Panc1 (cell line): ENCODE measurements at regions not wholly inside any gene's neighbourhood (a gene's known extent, or its start where the extent isn't known, plus 50 kb on each side); places are given as distances from the start of the nearest gene placed in this dataset.

Experiments
- ATAC-seq: fragments of 200-7000 bp; cut with Tn5 transposase; 2 replicates; pipeline ENCODE4 v1.9.1; 2020; ENCODE audit warnings: mild to moderate bottlenecking, moderate library complexity
- BruUV-seq: library from RNA; stranded (reverse); fragments of 400-500 nt; replicated peaks from 2 replicates; lab custom pipeline; 2021; lab: Mats Ljungman, UMichigan
- CTCF ChIA-PET: fragments of 300-600 bp; sonication (Branson Sonifier 250); formaldehyde crosslinking; loops from one replicate; lab custom pipeline; 2022; ENCODE audit warnings: antibody characterized with exemption; lab: Charles Lee
- POLR2A ChIA-PET: fragments of 300-600 bp; sonication (Branson Sonifier 250); formaldehyde crosslinking; loops from one replicate; lab custom pipeline; 2022; ENCODE audit warnings: antibody characterized with exemption; lab: Charles Lee
- DNase-seq: peaks from one replicate; pipeline ENCODE4 v3.0.0-alpha.2; 2010; ENCODE audit warnings: low read depth, low spot score
- H3K27ac ChIP-seq: 2 replicates; pipeline ENCODE4 v1.5.1; 2011; ENCODE audit warnings: mild to moderate bottlenecking, low read length, inconsistent platforms
- H3K27me3 ChIP-seq: fragments of 200-500 bp; sonication (Bioruptor generic); 2 replicates; pipeline ENCODE4 v1.6.0; 2014; ENCODE audit warnings: low read length, inconsistent platforms; ENCODE audit not compliant: control insufficient read depth, insufficient read depth
- H3K36me3 ChIP-seq: fragments of 200-500 bp; sonication (Bioruptor generic); 2 replicates; pipeline ENCODE4 v1.5.1; 2014; ENCODE audit warnings: inconsistent platforms, mild to moderate bottlenecking, low read length, moderate library complexity; ENCODE audit not compliant: control insufficient read depth, insufficient read depth
- H3K4me1 ChIP-seq: 2 replicates; pipeline ENCODE4 v1.5.1; 2011; ENCODE audit warnings: inconsistent platforms, mild to moderate bottlenecking, low read length, moderate library complexity; ENCODE audit not compliant: control insufficient read depth, insufficient read depth
- H3K4me3 ChIP-seq, 2 experiments: 2 replicates each; pipeline ENCODE4 v1.5.1; 2011 to 2012; ENCODE audit warnings: low read depth in 2 of 2, low read length in 2 of 2, mild to moderate bottlenecking in 2 of 2, inconsistent platforms in 1 of 2, moderate library complexity in 1 of 2
- H3K9me3 ChIP-seq: fragments of 200-500 bp; sonication (Bioruptor generic); 2 replicates; pipeline ENCODE4 v1.5.1; 2014; ENCODE audit warnings: low read depth, mild to moderate bottlenecking, inconsistent platforms, low read length, moderate library complexity; ENCODE audit not compliant: control insufficient read depth, insufficient read depth
- POLR2AphosphoS5 ChIP-seq: IDR thresholded peaks from 2 replicates; pipeline ENCODE4 v1.6.1; 2012; ENCODE audit warnings: mild to moderate bottlenecking, low read depth, low read length, moderate library complexity
- SIN3A ChIP-seq: IDR thresholded peaks from 2 replicates; pipeline ENCODE4 v1.6.1; 2012; ENCODE audit warnings: low read depth, mild to moderate bottlenecking, low read length, moderate library complexity, borderline replicate concordance; ENCODE audit not compliant: insufficient read depth
- TCF7L2 ChIP-seq: IDR thresholded peaks from 2 replicates; pipeline ENCODE4 v1.6.1; 2011; ENCODE audit warnings: mild to moderate bottlenecking, low read depth, low read length, inconsistent platforms
- in situ Hi-C: cut with HindIII; loops from 2 replicates; pipeline ENCODE4 v1.10.0; 2016; ENCODE audit warnings: low sequenced_read_pairs, low pct_unique_long_range_greater_than_20kb
- intact Hi-C: fragments of 100-400 bp; cut with micrococcal nuclease; formaldehyde crosslinking; loops from one replicate; pipeline ENCODE4 v1.10.0; 2022; ENCODE audit not compliant: unreplicated experiment
- TF ChIP-seq, protein P1 (sequence below), 2 experiments: IDR thresholded peaks; 2 replicates each; pipeline ENCODE4 v1.6.1; 2011 to 2012; ENCODE audit warnings: low read depth in 2 of 2, control low read depth in 1 of 2, low read length in 1 of 2, mild to moderate bottlenecking in 1 of 2, moderate library complexity in 1 of 2; ENCODE audit not compliant: insufficient read depth in 1 of 2
- TF ChIP-seq, protein P2 (sequence below): fragments of 450-650 bp; IDR thresholded peaks from 2 replicates; pipeline ENCODE4 v1.5.1; 2017; ENCODE audit warnings: mild to moderate bottlenecking

DNA sequence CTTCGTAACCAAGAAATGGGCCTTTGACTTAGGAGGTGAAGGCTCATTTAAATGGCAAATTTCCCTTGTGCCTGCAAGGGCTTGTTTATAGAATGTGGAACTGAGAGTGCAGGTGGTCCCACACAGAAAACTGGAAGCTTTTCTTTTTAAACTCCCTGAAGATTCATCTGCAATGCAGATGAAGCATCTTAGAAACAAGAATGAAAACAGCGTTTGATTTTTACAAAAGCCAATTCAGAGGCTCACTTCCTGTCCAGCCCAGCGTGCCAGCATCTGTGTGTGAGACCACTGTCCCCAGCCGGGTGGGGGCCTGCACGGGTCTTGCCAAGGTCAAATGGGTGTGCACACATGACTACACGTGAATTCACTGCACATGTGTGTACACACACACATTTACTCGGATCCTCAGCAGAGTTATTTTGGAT, 94.7 kb downstream of the LINGO1 start:
- TF ChIP-seq, protein P1, sequence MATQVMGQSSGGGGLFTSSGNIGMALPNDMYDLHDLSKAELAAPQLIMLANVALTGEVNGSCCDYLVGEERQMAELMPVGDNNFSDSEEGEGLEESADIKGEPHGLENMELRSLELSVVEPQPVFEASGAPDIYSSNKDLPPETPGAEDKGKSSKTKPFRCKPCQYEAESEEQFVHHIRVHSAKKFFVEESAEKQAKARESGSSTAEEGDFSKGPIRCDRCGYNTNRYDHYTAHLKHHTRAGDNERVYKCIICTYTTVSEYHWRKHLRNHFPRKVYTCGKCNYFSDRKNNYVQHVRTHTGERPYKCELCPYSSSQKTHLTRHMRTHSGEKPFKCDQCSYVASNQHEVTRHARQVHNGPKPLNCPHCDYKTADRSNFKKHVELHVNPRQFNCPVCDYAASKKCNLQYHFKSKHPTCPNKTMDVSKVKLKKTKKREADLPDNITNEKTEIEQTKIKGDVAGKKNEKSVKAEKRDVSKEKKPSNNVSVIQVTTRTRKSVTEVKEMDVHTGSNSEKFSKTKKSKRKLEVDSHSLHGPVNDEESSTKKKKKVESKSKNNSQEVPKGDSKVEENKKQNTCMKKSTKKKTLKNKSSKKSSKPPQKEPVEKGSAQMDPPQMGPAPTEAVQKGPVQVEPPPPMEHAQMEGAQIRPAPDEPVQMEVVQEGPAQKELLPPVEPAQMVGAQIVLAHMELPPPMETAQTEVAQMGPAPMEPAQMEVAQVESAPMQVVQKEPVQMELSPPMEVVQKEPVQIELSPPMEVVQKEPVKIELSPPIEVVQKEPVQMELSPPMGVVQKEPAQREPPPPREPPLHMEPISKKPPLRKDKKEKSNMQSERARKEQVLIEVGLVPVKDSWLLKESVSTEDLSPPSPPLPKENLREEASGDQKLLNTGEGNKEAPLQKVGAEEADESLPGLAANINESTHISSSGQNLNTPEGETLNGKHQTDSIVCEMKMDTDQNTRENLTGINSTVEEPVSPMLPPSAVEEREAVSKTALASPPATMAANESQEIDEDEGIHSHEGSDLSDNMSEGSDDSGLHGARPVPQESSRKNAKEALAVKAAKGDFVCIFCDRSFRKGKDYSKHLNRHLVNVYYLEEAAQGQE (IDR thresholded peaks at IDR 0.05; ENCODE audit: insufficient read depth in 1 of 2, low read depth in 2 of 2, low read length in 1 of 2): no peak
- TF ChIP-seq, protein P2, sequence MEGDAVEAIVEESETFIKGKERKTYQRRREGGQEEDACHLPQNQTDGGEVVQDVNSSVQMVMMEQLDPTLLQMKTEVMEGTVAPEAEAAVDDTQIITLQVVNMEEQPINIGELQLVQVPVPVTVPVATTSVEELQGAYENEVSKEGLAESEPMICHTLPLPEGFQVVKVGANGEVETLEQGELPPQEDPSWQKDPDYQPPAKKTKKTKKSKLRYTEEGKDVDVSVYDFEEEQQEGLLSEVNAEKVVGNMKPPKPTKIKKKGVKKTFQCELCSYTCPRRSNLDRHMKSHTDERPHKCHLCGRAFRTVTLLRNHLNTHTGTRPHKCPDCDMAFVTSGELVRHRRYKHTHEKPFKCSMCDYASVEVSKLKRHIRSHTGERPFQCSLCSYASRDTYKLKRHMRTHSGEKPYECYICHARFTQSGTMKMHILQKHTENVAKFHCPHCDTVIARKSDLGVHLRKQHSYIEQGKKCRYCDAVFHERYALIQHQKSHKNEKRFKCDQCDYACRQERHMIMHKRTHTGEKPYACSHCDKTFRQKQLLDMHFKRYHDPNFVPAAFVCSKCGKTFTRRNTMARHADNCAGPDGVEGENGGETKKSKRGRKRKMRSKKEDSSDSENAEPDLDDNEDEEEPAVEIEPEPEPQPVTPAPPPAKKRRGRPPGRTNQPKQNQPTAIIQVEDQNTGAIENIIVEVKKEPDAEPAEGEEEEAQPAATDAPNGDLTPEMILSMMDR: no peak
- TF ChIP-seq SIN3A (no peak), POLR2AphosphoS5 (no peak), TCF7L2 (no peak)
- Histone ChIP-seq H3K4me3 (no peak overlapping the region), H3K27ac (no peak overlapping the region), H3K36me3 (no peaks in the 10 kb centered on the region; the same call in 1 of the 2 replicates), H3K9me3 (no peaks in the 10 kb centered on the region), H3K4me1 (peaks cover 40% of the 10 kb centered on the region), H3K27me3 (no peaks in the 10 kb centered on the region)
- POLR2A ChIA-PET: no interaction called here
- DNase-seq (no peak), ATAC-seq (no peak)
- in situ Hi-C loops: no loop called here
- no TSS peak for BruUV-seq
- CTCF ChIA-PET: no interaction called here
- intact Hi-C loops: no loop called here

DNA sequence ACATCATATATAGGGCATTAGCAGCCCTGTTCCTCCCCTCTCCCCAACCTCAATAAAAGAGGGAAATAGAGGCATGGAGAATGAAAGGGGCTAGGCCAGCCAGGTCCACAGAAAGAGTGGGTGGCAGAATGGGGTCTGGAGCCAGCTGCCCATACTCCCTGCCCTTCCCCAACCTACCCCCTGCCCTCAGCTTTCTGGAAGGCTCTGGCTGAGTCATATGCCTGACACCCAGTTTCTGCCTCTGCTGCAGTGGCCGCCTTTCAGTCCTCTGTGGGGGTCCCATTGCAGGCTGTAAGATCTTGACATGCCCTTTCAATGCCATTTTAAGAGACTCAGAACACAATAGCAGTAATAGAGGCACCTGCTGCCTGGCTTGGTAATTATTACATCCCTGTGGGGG, 95.7 kb downstream of the LINGO1 start:
- TF ChIP-seq SIN3A (no peak), POLR2AphosphoS5 (no peak), TCF7L2 (no peak)
- TF ChIP-seq, protein P2: no peak
- TF ChIP-seq, protein P1 (IDR thresholded peaks at IDR 0.05; ENCODE audit: insufficient read depth in 1 of 2, low read depth in 2 of 2, low read length in 1 of 2): no peak
- H3K36me3 ChIP-seq: no peaks in the 10 kb centered on the region
- no peaks in the 10 kb centered on the region for H3K9me3 ChIP-seq
- in situ Hi-C loops: no loop called here
- no peak overlapping the region for H3K4me3 ChIP-seq
- BruUV-seq: no TSS peak
- DNase-seq: no peak
- no peak overlapping the region; the same call in 1 of the 2 replicates for H3K27ac ChIP-seq
- no peak for ATAC-seq
- intact Hi-C loops: no loop called here
- H3K4me1 ChIP-seq: peaks cover 30% of the 10 kb centered on the region
- ChIA-PET CTCF (interaction anchor here (1.1 kb wide), 1 partner anchor 115 kb away, joined by 3 read pairs; no protein-coding TSS in a partner anchor), POLR2A (interaction anchor here (0.7 kb wide), 1 partner anchor 54 kb away, joined by 5 read pairs; no protein-coding TSS in a partner anchor)
- no peaks in the 10 kb centered on the region for H3K27me3 ChIP-seq
